ENCODE measurements at regions not wholly inside any gene's neighbourhood (a gene's known extent, or its start where the extent isn't known, plus 50 kb on each side); places are given as distances from the start of the nearest gene placed in this dataset.

GRCh38 chr7:68892236-68892635 is 706.0 kb upstream of the AUTS2 start:
- no peaks in the 10 kb centered on the region for H3F3A ChIP-seq (replicated peaks; ENCODE audit: low read depth)
- no peaks in the 10 kb centered on the region for H3K79me2 ChIP-seq (replicated peaks; ENCODE audit: insufficient read depth)
- H3K36me3 Mint-ChIP-seq (ENCODE audit: low read depth): peaks cover 44% of the 10 kb centered on the region
- H3K27ac ChIP-seq (ENCODE audit: low read depth): no peak overlapping the region
- H3K4me3 Mint-ChIP-seq: no peak overlapping the region
- H3K27me3 ChIP-seq (ENCODE audit: insufficient read depth): no peaks in the 10 kb centered on the region
- H3K27me3 Mint-ChIP-seq (ENCODE audit: insufficient read depth, low read depth, poor library complexity): peaks cover 2% of the 10 kb centered on the region
- H3K4me1 Mint-ChIP-seq: no peaks in the 10 kb centered on the region
- peaks cover 93% of the 10 kb centered on the region for H3K9me3 Mint-ChIP-seq
- no peaks in the 10 kb centered on the region for H4K20me1 ChIP-seq (replicated peaks; ENCODE audit: insufficient read depth)
- ATAC-seq (no peak), DNase-seq (ENCODE audit: low spot score) (no peak)
- no peak overlapping the region for H3K4me2 ChIP-seq
- H2AFZ ChIP-seq: no peak overlapping the region
- H3K36me3 ChIP-seq (ENCODE audit: insufficient read depth): no peaks in the 10 kb centered on the region
- no peaks in the 10 kb centered on the region for H3K9me2 ChIP-seq (ENCODE audit: insufficient read depth)
- no peaks in the 10 kb centered on the region for H3K4me1 ChIP-seq (ENCODE audit: insufficient read depth)
- H3K27ac Mint-ChIP-seq: no peak overlapping the region
- TF ChIP-seq ZNF462 (CRISPR knock-in tag; IDR thresholded peaks at IDR 0.05) (no peak), EZH2phosphoT487 (IDR thresholded peaks at IDR 0.05; ENCODE audit: unreplicated experiment) (no peak), POLR2AphosphoS5 (IDR thresholded peaks at IDR 0.05; ENCODE audit: low read depth) (no peak), REST (IDR thresholded peaks at IDR 0.05; ENCODE audit: unreplicated experiment) (no peak), STAT1 (IDR thresholded peaks at IDR 0.05; ENCODE audit: unreplicated experiment) (no peak), EZH2 (IDR thresholded peaks at IDR 0.05; ENCODE audit: low read depth, unreplicated experiment) (no peak), ZNF114 (CRISPR knock-in tag; IDR thresholded peaks at IDR 0.05) (no peak)
- no peak overlapping the region for H3K4me3 ChIP-seq
